Thymus (tissue), 11 donors: ENCODE measurements at regions not wholly inside any gene's neighbourhood (a gene's known extent, or its start where the extent isn't known, plus 50 kb on each side); places are given as distances from the start of the nearest gene placed in this dataset.

Source experiments
- DNase-seq, 9 donors: peaks; one replicate each; pipeline ENCODE4 v3.0.0-alpha.2; 2013; ENCODE audit warnings: low spot score in 9 of 9, low read depth in 6 of 9, missing footprints in 1 of 9
- H3K27ac ChIP-seq, 2 donors: one replicate each; pipeline ENCODE4 v1.5.1; 2013; ENCODE audit warnings: control low read depth in 1 of 2, low read depth in 1 of 2, low read length in 1 of 2, mild to moderate bottlenecking in 1 of 2, moderate library complexity in 1 of 2
- H3K27me3 ChIP-seq, 2 donors: one replicate each; pipeline ENCODE4 v1.5.1; 2013; ENCODE audit warnings: low read length in 1 of 2; ENCODE audit not compliant: control insufficient read depth in 2 of 2, insufficient read depth in 1 of 2
- H3K36me3 ChIP-seq, 2 donors: one replicate each; pipeline ENCODE4 v1.5.1; 2013; ENCODE audit warnings: low read length in 1 of 2, mild to moderate bottlenecking in 1 of 2, moderate library complexity in 1 of 2; ENCODE audit not compliant: control insufficient read depth in 2 of 2, insufficient read depth in 2 of 2
- H3K4me1 ChIP-seq, 2 donors: one replicate each; pipeline ENCODE4 v1.5.1; 2013; ENCODE audit warnings: low read length in 2 of 2; ENCODE audit not compliant: control insufficient read depth in 2 of 2, insufficient read depth in 2 of 2
- H3K4me3 ChIP-seq, 2 donors: one replicate each; pipeline ENCODE4 v1.5.1; 2013; ENCODE audit warnings: low read length in 2 of 2, control low read depth in 1 of 2, mild to moderate bottlenecking in 1 of 2
- H3K9me3 ChIP-seq, 2 donors: one replicate each; pipeline ENCODE4 v1.5.1; 2013; ENCODE audit warnings: low read length in 1 of 2, mild to moderate bottlenecking in 1 of 2; ENCODE audit not compliant: control insufficient read depth in 2 of 2, insufficient read depth in 1 of 2
- WGBS: extraction: QIAGEN DNeasy Blood & Tissue Kit; methylation state at CpG from one replicate; pipeline ENCODE4 v1.1.7; 2013; 5-methylcytosine and 5-hydroxymethylcytosine counted together
- donor health status: healthy.

DNA sequence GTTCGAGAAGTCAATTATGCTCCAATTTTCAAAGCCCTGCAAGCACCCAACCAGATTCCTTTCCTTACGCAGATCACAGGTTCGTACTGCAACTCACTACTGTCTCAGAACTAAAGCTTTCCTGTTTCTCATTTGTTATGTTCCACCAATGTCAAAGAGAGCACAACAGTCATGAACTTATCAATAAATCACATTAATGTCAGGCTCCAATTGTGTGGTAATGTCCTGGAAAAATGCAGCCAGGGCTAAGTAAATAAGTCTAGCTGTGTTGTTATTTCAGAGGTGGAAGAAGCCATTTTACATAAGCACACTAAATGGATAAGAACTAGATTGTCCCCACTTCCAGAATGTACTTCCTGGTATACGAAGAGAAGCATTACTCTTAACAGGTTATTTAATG lies 488.6 kb upstream of the PTGER4 start:
- DNase-seq, result no peak
- no peaks in the 10 kb centered on the region for H3K9me3 ChIP-seq
- 79% methylated on average over 4 of the region's 4 CpGs for WGBS
- H3K27ac ChIP-seq, result no peak overlapping the region
- no peak overlapping the region for H3K4me3 ChIP-seq
- H3K27me3 ChIP-seq, result no peaks in the 10 kb centered on the region
- H3K4me1 ChIP-seq, result no peaks in the 10 kb centered on the region
- H3K36me3 ChIP-seq, result no peaks in the 10 kb centered on the region

DNA sequence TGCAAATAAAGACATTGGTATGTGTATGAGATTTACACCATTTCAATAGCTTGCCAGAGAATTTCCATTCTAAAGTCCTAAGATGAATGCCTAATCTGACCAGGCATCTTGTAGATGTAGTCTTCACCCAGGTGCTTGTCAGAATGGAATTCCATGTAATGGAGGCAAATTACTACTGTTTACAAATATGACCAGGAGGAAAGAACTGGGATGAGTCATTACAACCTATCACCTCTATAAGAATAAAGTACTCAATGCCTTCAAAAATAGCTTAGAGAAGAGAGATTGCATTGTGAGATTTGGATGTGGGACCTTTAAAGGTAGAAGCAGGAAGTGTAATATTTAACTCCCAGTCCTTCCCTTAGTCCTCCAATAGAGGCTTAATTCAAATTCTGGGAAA lies 507.0 kb upstream of the PTGER4 start:
- H3K27me3 ChIP-seq, result no peaks in the 10 kb centered on the region
- no peaks in the 10 kb centered on the region for H3K4me1 ChIP-seq
- H3K36me3 ChIP-seq, result no peaks in the 10 kb centered on the region
- no peak for DNase-seq
- H3K9me3 ChIP-seq, result no peaks in the 10 kb centered on the region
- no peak overlapping the region for H3K27ac ChIP-seq
- no peak overlapping the region for H3K4me3 ChIP-seq

DNA sequence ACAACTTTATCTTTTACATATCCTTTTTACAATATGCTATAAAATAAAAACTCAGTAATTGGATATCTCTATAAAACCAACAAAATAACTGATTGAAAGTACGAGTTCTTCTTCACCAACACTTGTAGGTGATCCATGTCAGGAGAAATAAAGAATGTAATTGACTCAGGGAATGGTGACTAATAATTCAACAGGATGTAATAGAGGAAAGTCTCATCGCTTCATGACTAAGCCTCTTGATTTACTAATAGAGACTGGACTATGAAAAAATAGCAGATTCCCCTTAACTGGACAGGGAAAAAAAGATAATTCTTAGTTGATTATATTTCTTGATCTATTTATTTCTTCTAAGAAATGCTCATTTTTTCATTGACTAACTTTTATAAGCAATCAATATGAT lies 507.7 kb upstream of the PTGER4 start:
- Histone ChIP-seq H3K27ac (no peak overlapping the region), H3K36me3 (no peaks in the 10 kb centered on the region), H3K27me3 (no peaks in the 10 kb centered on the region), H3K4me3 (no peak overlapping the region), H3K4me1 (no peaks in the 10 kb centered on the region), H3K9me3 (no peaks in the 10 kb centered on the region)
- 94% methylated on average over 2 of the region's 2 CpGs for WGBS
- no peak for DNase-seq

DNA sequence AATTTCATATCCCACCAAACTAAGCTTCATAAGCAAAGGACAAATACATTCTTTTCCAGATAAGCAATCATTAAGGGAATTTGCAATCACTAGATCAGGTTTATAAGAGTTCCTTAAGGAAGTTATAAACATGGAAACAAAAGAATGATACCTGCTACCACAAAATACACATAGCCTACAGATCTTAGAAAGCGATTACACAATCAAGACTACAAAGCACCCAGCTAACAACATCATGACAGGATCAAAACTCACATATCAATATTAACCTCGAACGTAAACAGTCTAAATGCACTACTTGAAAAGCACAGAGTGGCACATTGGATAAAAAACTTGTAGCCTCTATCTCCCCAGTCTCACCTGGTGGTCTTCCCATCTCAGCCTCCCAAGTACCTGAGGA lies 512.4 kb upstream of the PTGER4 start:
- H3K36me3 ChIP-seq, result no peaks in the 10 kb centered on the region
- no peak for DNase-seq
- no peak overlapping the region for H3K4me3 ChIP-seq
- 97% methylated on average over 3 of the region's 3 CpGs for WGBS
- no peaks in the 10 kb centered on the region for H3K9me3 ChIP-seq
- no peaks in the 10 kb centered on the region for H3K4me1 ChIP-seq
- no peak overlapping the region for H3K27ac ChIP-seq
- H3K27me3 ChIP-seq, result no peaks in the 10 kb centered on the region

DNA sequence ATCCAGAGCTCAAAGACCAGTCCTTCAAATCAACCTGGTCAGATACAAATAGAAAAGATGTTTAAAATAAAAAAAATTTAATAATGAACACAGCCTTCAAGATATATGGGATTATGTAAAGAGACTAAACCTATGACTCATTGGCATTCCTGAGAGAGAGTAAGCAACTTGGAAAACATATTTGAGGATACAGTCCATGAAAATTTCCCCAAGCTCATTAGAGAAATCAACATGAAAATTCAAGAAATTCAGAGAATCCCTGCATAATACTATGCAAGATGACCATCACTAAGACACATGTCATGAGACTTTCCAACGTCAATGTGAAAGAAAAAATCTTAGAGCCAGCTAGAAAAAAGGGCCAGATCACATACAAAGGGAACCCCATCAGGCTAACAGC lies 512.9 kb upstream of the PTGER4 start:
- 92% methylated on average over 1 of the region's 1 CpG for WGBS

DNA sequence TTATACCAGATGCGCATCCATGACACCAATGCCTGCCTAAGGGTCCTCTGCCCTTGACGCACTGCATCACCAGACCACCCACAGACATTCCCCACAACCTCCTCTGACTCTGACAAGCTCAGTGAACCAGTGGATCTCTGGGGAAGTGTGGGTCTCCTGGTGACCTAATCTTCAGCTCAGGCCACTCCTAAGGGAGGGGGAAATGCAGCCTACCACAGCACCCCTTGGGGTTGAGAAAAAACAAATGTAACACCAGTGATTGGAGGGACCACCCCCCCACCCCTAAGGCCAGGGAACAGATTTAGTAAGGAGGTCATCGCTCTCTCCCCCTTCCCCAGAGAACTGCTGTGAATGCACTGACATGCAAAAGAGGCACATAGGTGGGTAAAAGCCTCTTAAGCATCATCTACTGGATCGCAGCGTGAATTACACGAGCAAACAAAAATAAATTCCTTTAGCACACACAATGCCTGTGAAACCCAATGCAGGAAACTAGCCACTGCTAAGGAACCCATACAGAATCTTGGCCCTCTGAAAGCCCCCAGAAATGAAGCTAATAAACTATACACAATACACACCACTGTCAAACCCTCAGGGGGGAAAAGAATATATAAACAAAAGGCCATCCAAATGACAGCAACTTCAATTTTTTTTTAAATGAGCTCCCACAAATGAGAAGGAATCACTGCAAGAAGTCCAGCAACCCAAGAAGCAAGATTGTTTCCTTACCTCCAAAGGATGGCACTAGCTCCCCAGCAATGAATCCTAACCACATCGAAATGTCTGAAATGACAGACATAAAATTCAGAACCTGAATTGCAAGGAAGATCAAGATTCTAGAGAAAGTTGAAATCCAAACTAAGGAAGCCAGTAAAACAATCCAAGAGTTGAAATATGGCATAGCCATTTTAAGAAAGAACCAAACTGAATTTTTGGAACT lies 513.7 kb upstream of the PTGER4 start:
- Histone ChIP-seq H3K4me1 (no peaks in the 10 kb centered on the region), H3K36me3 (no peaks in the 10 kb centered on the region), H3K27ac (no peak overlapping the region), H3K27me3 (no peaks in the 10 kb centered on the region), H3K4me3 (no peak overlapping the region), H3K9me3 (no peaks in the 10 kb centered on the region)
- DNase-seq, result peak in 2 of 9 donors; percentile 4 to 34
- WGBS, result 86% methylated on average over 7 of the region's 7 CpGs

More for the DNA sequence above, 512.9 kb upstream of the PTGER4 start:
- Histone ChIP-seq H3K36me3 (no peaks in the 10 kb centered on the region), H3K9me3 (no peaks in the 10 kb centered on the region), H3K27me3 (no peaks in the 10 kb centered on the region), H3K27ac (no peak overlapping the region), H3K4me3 (no peak overlapping the region), H3K4me1 (no peaks in the 10 kb centered on the region)
- no peak for DNase-seq

DNA sequence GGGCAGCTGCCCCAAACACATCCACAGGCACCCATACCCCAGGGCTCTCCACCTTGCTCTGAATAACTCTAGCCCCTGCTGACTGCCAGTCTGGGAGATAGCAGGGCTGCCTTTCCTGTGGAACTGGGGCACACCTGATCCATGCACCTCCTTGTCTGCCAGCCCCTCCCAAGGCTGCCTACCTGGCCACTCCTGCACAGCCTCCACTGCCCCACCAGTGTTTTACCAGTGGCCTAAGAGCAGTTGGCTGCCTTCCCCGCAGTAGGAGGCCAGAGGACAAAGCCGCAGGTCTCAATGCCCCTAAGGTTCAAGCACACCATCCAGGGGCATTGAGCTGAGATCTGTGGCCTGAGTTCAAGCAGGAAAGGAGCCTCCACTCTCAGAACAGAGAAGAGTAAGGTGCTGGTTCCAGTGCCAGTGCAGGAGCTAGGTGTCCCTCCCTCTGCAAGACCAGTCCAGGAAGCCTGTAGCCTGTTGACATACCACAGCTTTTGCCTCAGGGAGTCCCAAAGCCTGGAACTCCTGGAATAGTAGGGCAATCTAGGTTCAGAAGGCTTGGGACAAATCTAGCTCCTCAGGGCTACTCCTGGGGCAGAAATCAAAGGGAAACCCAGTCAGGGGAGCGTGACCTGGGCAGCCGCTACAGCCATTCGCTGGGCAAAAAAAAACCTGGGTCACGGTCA lies 514.5 kb upstream of the PTGER4 start:
- H3K9me3 ChIP-seq, result no peaks in the 10 kb centered on the region
- no peak overlapping the region for H3K4me3 ChIP-seq
- H3K4me1 ChIP-seq, result no peaks in the 10 kb centered on the region
- DNase-seq, result no peak
- H3K27ac ChIP-seq, result no peak overlapping the region
- H3K36me3 ChIP-seq, result no peaks in the 10 kb centered on the region
- H3K27me3 ChIP-seq, result no peaks in the 10 kb centered on the region
- WGBS, result 98% methylated on average over 6 of the region's 6 CpGs

DNA sequence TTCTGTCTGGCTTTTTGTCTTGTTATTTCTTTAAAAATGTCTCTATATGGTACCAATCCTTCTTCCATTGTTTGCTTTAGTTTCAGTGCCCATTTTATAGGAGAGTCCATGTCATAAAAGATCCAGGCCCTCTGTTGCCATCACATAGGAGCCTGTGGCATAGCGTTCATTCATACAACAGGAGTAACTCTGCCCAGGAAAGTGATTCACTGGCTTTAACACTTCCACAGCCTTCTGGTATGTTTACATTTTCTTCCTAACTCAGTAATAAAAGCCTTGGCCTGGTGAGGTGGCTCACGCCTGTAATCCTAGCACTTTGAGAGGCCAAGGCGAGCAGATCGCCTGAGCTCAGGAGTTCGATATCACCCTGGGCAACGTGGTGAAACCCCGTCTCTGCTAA lies 519.3 kb upstream of the PTGER4 start:
- WGBS, result 98% methylated on average over 7 of the region's 7 CpGs
- DNase-seq, result no peak

DNA sequence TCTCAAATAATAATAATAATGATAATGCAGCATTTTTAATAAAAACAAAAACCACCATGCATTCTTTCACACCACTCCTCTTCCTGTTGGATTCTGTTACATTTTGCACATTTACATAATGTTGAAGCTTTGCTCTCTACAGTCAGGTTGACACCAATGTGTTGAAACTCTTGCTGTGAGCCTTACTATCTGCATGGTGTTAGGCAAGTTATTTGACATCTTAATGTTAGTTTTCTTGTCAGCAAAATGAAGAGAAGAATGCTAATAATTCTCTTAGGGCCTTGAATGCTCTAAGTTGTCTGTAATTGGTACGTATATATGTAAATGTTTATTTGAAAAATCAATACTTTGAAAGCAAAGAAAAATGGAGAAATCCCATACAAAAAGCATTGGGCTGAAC lies 525.5 kb upstream of the PTGER4 start:
- no peak for DNase-seq
- no peaks in the 10 kb centered on the region for H3K9me3 ChIP-seq
- H3K4me1 ChIP-seq, result no peaks in the 10 kb centered on the region
- 97% methylated on average over 1 of the region's 1 CpG for WGBS
- no peaks in the 10 kb centered on the region for H3K36me3 ChIP-seq
- no peaks in the 10 kb centered on the region for H3K27me3 ChIP-seq
- no peak overlapping the region for H3K27ac ChIP-seq
- no peak overlapping the region for H3K4me3 ChIP-seq

More for the DNA sequence above, 519.3 kb upstream of the PTGER4 start:
- Histone ChIP-seq H3K36me3 (no peaks in the 10 kb centered on the region), H3K27ac (no peak overlapping the region), H3K4me3 (no peak overlapping the region), H3K27me3 (no peaks in the 10 kb centered on the region), H3K9me3 (no peaks in the 10 kb centered on the region), H3K4me1 (no peaks in the 10 kb centered on the region)
